ENCODE measurements at regions not wholly inside any gene's neighbourhood (a gene's known extent, or its start where the extent isn't known, plus 50 kb on each side); places are given as distances from the start of the nearest gene placed in this dataset.

GRCh38 chr2:121918231-121918630, 162.8 kb downstream of the TSN start:
- H3K27me3 ChIP-seq (ENCODE audit: control insufficient read depth in 2 of 2, insufficient read depth in 1 of 2, low read length in 1 of 2) = no peaks in the 10 kb centered on the region
- no peaks in the 10 kb centered on the region for H3K9me3 ChIP-seq (ENCODE audit: control insufficient read depth in 2 of 2, insufficient read depth in 1 of 2, low read length in 1 of 2)
- no peaks in the 10 kb centered on the region for H3K4me1 ChIP-seq (ENCODE audit: control insufficient read depth in 2 of 2, insufficient read depth in 2 of 2, low read length in 2 of 2)
- DNase-seq (ENCODE audit: low read depth in 6 of 9, low spot score in 9 of 9) = no peak
- WGBS = 94% methylated on average over 2 of the region's 2 CpGs
- H3K4me3 ChIP-seq (ENCODE audit: low read length in 2 of 2) = no peak overlapping the region
- no peaks in the 10 kb centered on the region for H3K36me3 ChIP-seq (ENCODE audit: control insufficient read depth in 2 of 2, insufficient read depth in 2 of 2, low read length in 1 of 2)
- no peak overlapping the region for H3K27ac ChIP-seq (ENCODE audit: low read depth in 1 of 2, low read length in 1 of 2)

GRCh38 chr2:121919803-121920202, 164.4 kb downstream of the TSN start:
- Histone ChIP-seq H3K4me3 (ENCODE audit: low read length in 2 of 2) (no peak overlapping the region), H3K9me3 (ENCODE audit: control insufficient read depth in 2 of 2, insufficient read depth in 1 of 2, low read length in 1 of 2) (no peaks in the 10 kb centered on the region), H3K27me3 (ENCODE audit: control insufficient read depth in 2 of 2, insufficient read depth in 1 of 2, low read length in 1 of 2) (no peaks in the 10 kb centered on the region), H3K4me1 (ENCODE audit: control insufficient read depth in 2 of 2, insufficient read depth in 2 of 2, low read length in 2 of 2) (no peaks in the 10 kb centered on the region), H3K36me3 (ENCODE audit: control insufficient read depth in 2 of 2, insufficient read depth in 2 of 2, low read length in 1 of 2) (no peaks in the 10 kb centered on the region), H3K27ac (ENCODE audit: low read depth in 1 of 2, low read length in 1 of 2) (no peak overlapping the region)
- WGBS = 98% methylated on average over 9 of the region's 9 CpGs
- DNase-seq (ENCODE audit: low read depth in 6 of 9, low spot score in 9 of 9) = no peak

GRCh38 chr2:121925466-121925865, 170.0 kb downstream of the TSN start:
- Histone ChIP-seq H3K36me3 (ENCODE audit: control insufficient read depth in 2 of 2, insufficient read depth in 2 of 2, low read length in 1 of 2) (no peaks in the 10 kb centered on the region), H3K4me1 (ENCODE audit: control insufficient read depth in 2 of 2, insufficient read depth in 2 of 2, low read length in 2 of 2) (no peaks in the 10 kb centered on the region), H3K4me3 (ENCODE audit: low read length in 2 of 2) (no peak overlapping the region), H3K27me3 (ENCODE audit: control insufficient read depth in 2 of 2, insufficient read depth in 1 of 2, low read length in 1 of 2) (no peaks in the 10 kb centered on the region), H3K27ac (ENCODE audit: low read depth in 1 of 2, low read length in 1 of 2) (no peak overlapping the region), H3K9me3 (ENCODE audit: control insufficient read depth in 2 of 2, insufficient read depth in 1 of 2, low read length in 1 of 2) (no peaks in the 10 kb centered on the region)
- DNase-seq (ENCODE audit: low read depth in 6 of 9, low spot score in 9 of 9) = no peak
- 97% methylated on average over 4 of the region's 4 CpGs for WGBS

GRCh38 chr2:121943285-121943684, 187.8 kb downstream of the TSN start:
- H3K9me3 ChIP-seq (ENCODE audit: control insufficient read depth in 2 of 2, insufficient read depth in 1 of 2, low read length in 1 of 2) = no peaks in the 10 kb centered on the region
- no peaks in the 10 kb centered on the region for H3K27me3 ChIP-seq (ENCODE audit: control insufficient read depth in 2 of 2, insufficient read depth in 1 of 2, low read length in 1 of 2)
- no peak for DNase-seq (ENCODE audit: low read depth in 6 of 9, low spot score in 9 of 9)
- 95% methylated on average over 1 of the region's 1 CpG for WGBS
- no peak overlapping the region for H3K27ac ChIP-seq (ENCODE audit: low read depth in 1 of 2, low read length in 1 of 2)
- no peaks in the 10 kb centered on the region for H3K36me3 ChIP-seq (ENCODE audit: control insufficient read depth in 2 of 2, insufficient read depth in 2 of 2, low read length in 1 of 2)
- H3K4me1 ChIP-seq (ENCODE audit: control insufficient read depth in 2 of 2, insufficient read depth in 2 of 2, low read length in 2 of 2) = no peaks in the 10 kb centered on the region
- no peak overlapping the region for H3K4me3 ChIP-seq (ENCODE audit: low read length in 2 of 2)

- Histone ChIP-seq H3K4me1 (ENCODE audit: control insufficient read depth in 2 of 2, insufficient read depth in 2 of 2, low read length in 2 of 2) (peaks cover 0 to 2% of the 10 kb centered on the region in 2 donors), H3K9me3 (ENCODE audit: control insufficient read depth in 2 of 2, insufficient read depth in 1 of 2, low read length in 1 of 2) (no peaks in the 10 kb centered on the region)
- WGBS = 84% methylated on average over 7 of the region's 7 CpGs
These were observed 188.8 kb downstream of the TSN start for GRCh38 chr2:121944072-121944831.

GRCh38 chr2:121947674-121948073, 192.2 kb downstream of the TSN start:
- H3K36me3 ChIP-seq (ENCODE audit: control insufficient read depth in 2 of 2, insufficient read depth in 2 of 2, low read length in 1 of 2) = no peaks in the 10 kb centered on the region
- peaks cover 0 to 10% of the 10 kb centered on the region in 2 donors for H3K4me1 ChIP-seq (ENCODE audit: control insufficient read depth in 2 of 2, insufficient read depth in 2 of 2, low read length in 2 of 2)
- no peaks in the 10 kb centered on the region for H3K27me3 ChIP-seq (ENCODE audit: control insufficient read depth in 2 of 2, insufficient read depth in 1 of 2, low read length in 1 of 2)
- no peaks in the 10 kb centered on the region for H3K9me3 ChIP-seq (ENCODE audit: control insufficient read depth in 2 of 2, insufficient read depth in 1 of 2, low read length in 1 of 2)
- DNase-seq (ENCODE audit: low read depth in 6 of 9, low spot score in 9 of 9) = no peak
- 92% methylated on average over 7 of the region's 7 CpGs for WGBS
- H3K4me3 ChIP-seq (ENCODE audit: low read length in 2 of 2) = no peak overlapping the region
- no peak overlapping the region for H3K27ac ChIP-seq (ENCODE audit: low read depth in 1 of 2, low read length in 1 of 2)

More at GRCh38 chr2:121944072-121944831, 188.8 kb downstream of the TSN start:
- H3K27ac ChIP-seq (ENCODE audit: low read depth in 1 of 2, low read length in 1 of 2) = no peak overlapping the region
- no peaks in the 10 kb centered on the region for H3K27me3 ChIP-seq (ENCODE audit: control insufficient read depth in 2 of 2, insufficient read depth in 1 of 2, low read length in 1 of 2)
- H3K36me3 ChIP-seq (ENCODE audit: control insufficient read depth in 2 of 2, insufficient read depth in 2 of 2, low read length in 1 of 2) = no peaks in the 10 kb centered on the region
- H3K4me3 ChIP-seq (ENCODE audit: low read length in 2 of 2) = no peak overlapping the region
- no peak for DNase-seq (ENCODE audit: low read depth in 6 of 9, low spot score in 9 of 9)

GRCh38 chr2:121949271-121949670, 193.8 kb downstream of the TSN start:
- Histone ChIP-seq H3K27me3 (ENCODE audit: control insufficient read depth in 2 of 2, insufficient read depth in 1 of 2, low read length in 1 of 2) (no peaks in the 10 kb centered on the region), H3K4me3 (ENCODE audit: low read length in 2 of 2) (no peak overlapping the region), H3K36me3 (ENCODE audit: control insufficient read depth in 2 of 2, insufficient read depth in 2 of 2, low read length in 1 of 2) (no peaks in the 10 kb centered on the region), H3K4me1 (ENCODE audit: control insufficient read depth in 2 of 2, insufficient read depth in 2 of 2, low read length in 2 of 2) (peaks cover 0 to 10% of the 10 kb centered on the region in 2 donors), H3K9me3 (ENCODE audit: control insufficient read depth in 2 of 2, insufficient read depth in 1 of 2, low read length in 1 of 2) (no peaks in the 10 kb centered on the region), H3K27ac (ENCODE audit: low read depth in 1 of 2, low read length in 1 of 2) (no peak overlapping the region)
- DNase-seq (ENCODE audit: low read depth in 6 of 9, low spot score in 9 of 9) = no peak
- 86% methylated on average over 8 of the region's 8 CpGs for WGBS

GRCh38 chr2:121955426-121955825, 200.0 kb downstream of the TSN start:
- Histone ChIP-seq H3K9me3 (ENCODE audit: control insufficient read depth in 2 of 2, insufficient read depth in 1 of 2, low read length in 1 of 2) (no peaks in the 10 kb centered on the region), H3K27ac (ENCODE audit: low read depth in 1 of 2, low read length in 1 of 2) (no peak overlapping the region), H3K27me3 (ENCODE audit: control insufficient read depth in 2 of 2, insufficient read depth in 1 of 2, low read length in 1 of 2) (no peaks in the 10 kb centered on the region), H3K4me1 (ENCODE audit: control insufficient read depth in 2 of 2, insufficient read depth in 2 of 2, low read length in 2 of 2) (no peaks in the 10 kb centered on the region), H3K36me3 (ENCODE audit: control insufficient read depth in 2 of 2, insufficient read depth in 2 of 2, low read length in 1 of 2) (no peaks in the 10 kb centered on the region), H3K4me3 (ENCODE audit: low read length in 2 of 2) (no peak overlapping the region)
- WGBS = 95% methylated on average over 6 of the region's 6 CpGs
- no peak for DNase-seq (ENCODE audit: low read depth in 6 of 9, low spot score in 9 of 9)

- Histone ChIP-seq H3K27me3 (ENCODE audit: control insufficient read depth in 2 of 2, insufficient read depth in 1 of 2, low read length in 1 of 2) (no peaks in the 10 kb centered on the region), H3K4me3 (ENCODE audit: low read length in 2 of 2) (no peak overlapping the region), H3K36me3 (ENCODE audit: control insufficient read depth in 2 of 2, insufficient read depth in 2 of 2, low read length in 1 of 2) (no peaks in the 10 kb centered on the region), H3K4me1 (ENCODE audit: control insufficient read depth in 2 of 2, insufficient read depth in 2 of 2, low read length in 2 of 2) (no peaks in the 10 kb centered on the region), H3K27ac (ENCODE audit: low read depth in 1 of 2, low read length in 1 of 2) (no peak overlapping the region), H3K9me3 (ENCODE audit: control insufficient read depth in 2 of 2, insufficient read depth in 1 of 2, low read length in 1 of 2) (no peaks in the 10 kb centered on the region)
- DNase-seq (ENCODE audit: low read depth in 6 of 9, low spot score in 9 of 9) = no peak
- 91% methylated on average over 9 of the region's 9 CpGs for WGBS
These were observed 200.4 kb downstream of the TSN start for GRCh38 chr2:121955872-121956271.
